GM23338 (cell line): ENCODE measurements at regions not wholly inside any gene's neighbourhood (a gene's known extent, or its start where the extent isn't known, plus 50 kb on each side); places are given as distances from the start of the nearest gene placed in this dataset.

ENCODE experiments used
- CREB1 ChIP-seq: fragments of 250-450 bp; sonication (Bioruptor Pico); IDR thresholded peaks from 2 replicates; pipeline ENCODE4 v1.5.0; 2020; ENCODE audit warnings: low read depth, mild to moderate bottlenecking, moderate library complexity
- EZH2 ChIP-seq: fragments of 200-600 bp; sonication (generic); IDR thresholded peaks from one replicate; pipeline ENCODE4 v1.8.0; 2017; ENCODE audit warnings: antibody characterized with exemption, mild to moderate bottlenecking, low read depth; ENCODE audit not compliant: unreplicated experiment
- EZH2phosphoT487 ChIP-seq: fragments of 200-600 bp; sonication (generic); IDR thresholded peaks from one replicate; pipeline ENCODE4 v1.8.1; 2018; ENCODE audit warnings: antibody characterized with exemption; ENCODE audit not compliant: unreplicated experiment
- JUNB ChIP-seq: IDR thresholded peaks from one replicate; pipeline ENCODE4 v1.6.1; 2016; ENCODE audit warnings: antibody characterized with exemption; ENCODE audit not compliant: unreplicated experiment
- NANOG ChIP-seq: IDR thresholded peaks from 2 replicates; pipeline ENCODE4 v1.6.1; 2016; ENCODE audit warnings: antibody characterized with exemption, borderline replicate concordance
- POLR2AphosphoS5 ChIP-seq: IDR thresholded peaks from 2 replicates; pipeline ENCODE4 v1.6.1; 2016; ENCODE audit warnings: antibody characterized with exemption, low read depth
- STAT1 ChIP-seq: IDR thresholded peaks from one replicate; pipeline ENCODE4 v1.6.1; 2016; ENCODE audit warnings: antibody characterized with exemption; ENCODE audit not compliant: unreplicated experiment
- ZNF114 ChIP-seq: fragments of 250-450 bp; sonication (Bioruptor Pico); IDR thresholded peaks from 2 replicates; pipeline ENCODE4 v1.5.0; 2020; ENCODE audit warnings: mild to moderate bottlenecking, moderate library complexity
- TF ChIP-seq, protein P1 (sequence below), 2 experiments: fragments of 200-600 bp in 1 of 2; sonication (generic) in 1 of 2; conservative IDR thresholded peaks; 2 replicates each; pipeline versions ENCODE4 v1.5.1 to v1.6.1; 2016 to 2017; ENCODE audit warnings: antibody characterized with exemption in 2 of 2, low read depth in 2 of 2, mild to moderate bottlenecking in 2 of 2, moderate library complexity in 1 of 2
- TF ChIP-seq, protein P2 (sequence below): IDR thresholded peaks from one replicate; pipeline ENCODE4 v1.6.1; 2018; ENCODE audit warnings: antibody characterized with exemption; ENCODE audit not compliant: unreplicated experiment
- TF ChIP-seq, protein P3 (sequence below): IDR thresholded peaks from 2 replicates; pipeline ENCODE4 v1.6.1; 2016; ENCODE audit warnings: antibody characterized with exemption
- TF ChIP-seq, protein P4 (sequence below): fragments of 250-450 bp; sonication (Bioruptor Pico); IDR thresholded peaks from 2 replicates; pipeline ENCODE4 v1.5.0; 2020; ENCODE audit warnings: mild to moderate bottlenecking, moderate library complexity

DNA sequence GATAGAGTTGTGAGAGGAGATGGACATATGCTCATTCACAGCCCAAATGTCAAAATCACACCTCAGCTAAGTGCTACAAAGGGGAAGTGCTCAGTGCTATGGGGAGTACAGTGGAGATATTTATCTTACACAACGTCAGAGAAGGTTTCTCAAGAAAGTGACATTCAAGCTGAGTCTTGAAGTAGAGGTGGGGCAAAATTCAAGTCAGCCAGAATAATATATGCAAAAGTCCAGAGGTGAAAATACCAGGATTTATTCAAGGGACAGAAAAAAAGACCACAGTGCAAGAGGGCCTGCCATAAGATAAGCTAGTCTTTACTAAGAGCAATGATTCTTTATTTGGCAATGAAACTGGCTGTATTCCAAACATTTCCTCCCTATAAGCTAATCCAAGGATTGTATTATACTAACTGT lies 327.8 kb upstream of the PIK3R1 start:
- TF ChIP-seq, protein P1, sequence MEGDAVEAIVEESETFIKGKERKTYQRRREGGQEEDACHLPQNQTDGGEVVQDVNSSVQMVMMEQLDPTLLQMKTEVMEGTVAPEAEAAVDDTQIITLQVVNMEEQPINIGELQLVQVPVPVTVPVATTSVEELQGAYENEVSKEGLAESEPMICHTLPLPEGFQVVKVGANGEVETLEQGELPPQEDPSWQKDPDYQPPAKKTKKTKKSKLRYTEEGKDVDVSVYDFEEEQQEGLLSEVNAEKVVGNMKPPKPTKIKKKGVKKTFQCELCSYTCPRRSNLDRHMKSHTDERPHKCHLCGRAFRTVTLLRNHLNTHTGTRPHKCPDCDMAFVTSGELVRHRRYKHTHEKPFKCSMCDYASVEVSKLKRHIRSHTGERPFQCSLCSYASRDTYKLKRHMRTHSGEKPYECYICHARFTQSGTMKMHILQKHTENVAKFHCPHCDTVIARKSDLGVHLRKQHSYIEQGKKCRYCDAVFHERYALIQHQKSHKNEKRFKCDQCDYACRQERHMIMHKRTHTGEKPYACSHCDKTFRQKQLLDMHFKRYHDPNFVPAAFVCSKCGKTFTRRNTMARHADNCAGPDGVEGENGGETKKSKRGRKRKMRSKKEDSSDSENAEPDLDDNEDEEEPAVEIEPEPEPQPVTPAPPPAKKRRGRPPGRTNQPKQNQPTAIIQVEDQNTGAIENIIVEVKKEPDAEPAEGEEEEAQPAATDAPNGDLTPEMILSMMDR (conservative IDR thresholded peaks at IDR 0.05; ENCODE audit: low read depth in 2 of 2) = no peak
- TF ChIP-seq, protein P2, sequence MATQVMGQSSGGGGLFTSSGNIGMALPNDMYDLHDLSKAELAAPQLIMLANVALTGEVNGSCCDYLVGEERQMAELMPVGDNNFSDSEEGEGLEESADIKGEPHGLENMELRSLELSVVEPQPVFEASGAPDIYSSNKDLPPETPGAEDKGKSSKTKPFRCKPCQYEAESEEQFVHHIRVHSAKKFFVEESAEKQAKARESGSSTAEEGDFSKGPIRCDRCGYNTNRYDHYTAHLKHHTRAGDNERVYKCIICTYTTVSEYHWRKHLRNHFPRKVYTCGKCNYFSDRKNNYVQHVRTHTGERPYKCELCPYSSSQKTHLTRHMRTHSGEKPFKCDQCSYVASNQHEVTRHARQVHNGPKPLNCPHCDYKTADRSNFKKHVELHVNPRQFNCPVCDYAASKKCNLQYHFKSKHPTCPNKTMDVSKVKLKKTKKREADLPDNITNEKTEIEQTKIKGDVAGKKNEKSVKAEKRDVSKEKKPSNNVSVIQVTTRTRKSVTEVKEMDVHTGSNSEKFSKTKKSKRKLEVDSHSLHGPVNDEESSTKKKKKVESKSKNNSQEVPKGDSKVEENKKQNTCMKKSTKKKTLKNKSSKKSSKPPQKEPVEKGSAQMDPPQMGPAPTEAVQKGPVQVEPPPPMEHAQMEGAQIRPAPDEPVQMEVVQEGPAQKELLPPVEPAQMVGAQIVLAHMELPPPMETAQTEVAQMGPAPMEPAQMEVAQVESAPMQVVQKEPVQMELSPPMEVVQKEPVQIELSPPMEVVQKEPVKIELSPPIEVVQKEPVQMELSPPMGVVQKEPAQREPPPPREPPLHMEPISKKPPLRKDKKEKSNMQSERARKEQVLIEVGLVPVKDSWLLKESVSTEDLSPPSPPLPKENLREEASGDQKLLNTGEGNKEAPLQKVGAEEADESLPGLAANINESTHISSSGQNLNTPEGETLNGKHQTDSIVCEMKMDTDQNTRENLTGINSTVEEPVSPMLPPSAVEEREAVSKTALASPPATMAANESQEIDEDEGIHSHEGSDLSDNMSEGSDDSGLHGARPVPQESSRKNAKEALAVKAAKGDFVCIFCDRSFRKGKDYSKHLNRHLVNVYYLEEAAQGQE = no peak
- TF ChIP-seq EZH2phosphoT487 (no peak), CREB1 (CRISPR knock-in tag) (no peak), POLR2AphosphoS5 (no peak), STAT1 (no peak), EZH2 (no peak), NANOG (no peak), ZNF114 (CRISPR knock-in tag) (no peak), JUNB (no peak)
- TF ChIP-seq, protein P3, sequence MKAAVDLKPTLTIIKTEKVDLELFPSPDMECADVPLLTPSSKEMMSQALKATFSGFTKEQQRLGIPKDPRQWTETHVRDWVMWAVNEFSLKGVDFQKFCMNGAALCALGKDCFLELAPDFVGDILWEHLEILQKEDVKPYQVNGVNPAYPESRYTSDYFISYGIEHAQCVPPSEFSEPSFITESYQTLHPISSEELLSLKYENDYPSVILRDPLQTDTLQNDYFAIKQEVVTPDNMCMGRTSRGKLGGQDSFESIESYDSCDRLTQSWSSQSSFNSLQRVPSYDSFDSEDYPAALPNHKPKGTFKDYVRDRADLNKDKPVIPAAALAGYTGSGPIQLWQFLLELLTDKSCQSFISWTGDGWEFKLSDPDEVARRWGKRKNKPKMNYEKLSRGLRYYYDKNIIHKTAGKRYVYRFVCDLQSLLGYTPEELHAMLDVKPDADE = no peak
- TF ChIP-seq, protein P4, sequence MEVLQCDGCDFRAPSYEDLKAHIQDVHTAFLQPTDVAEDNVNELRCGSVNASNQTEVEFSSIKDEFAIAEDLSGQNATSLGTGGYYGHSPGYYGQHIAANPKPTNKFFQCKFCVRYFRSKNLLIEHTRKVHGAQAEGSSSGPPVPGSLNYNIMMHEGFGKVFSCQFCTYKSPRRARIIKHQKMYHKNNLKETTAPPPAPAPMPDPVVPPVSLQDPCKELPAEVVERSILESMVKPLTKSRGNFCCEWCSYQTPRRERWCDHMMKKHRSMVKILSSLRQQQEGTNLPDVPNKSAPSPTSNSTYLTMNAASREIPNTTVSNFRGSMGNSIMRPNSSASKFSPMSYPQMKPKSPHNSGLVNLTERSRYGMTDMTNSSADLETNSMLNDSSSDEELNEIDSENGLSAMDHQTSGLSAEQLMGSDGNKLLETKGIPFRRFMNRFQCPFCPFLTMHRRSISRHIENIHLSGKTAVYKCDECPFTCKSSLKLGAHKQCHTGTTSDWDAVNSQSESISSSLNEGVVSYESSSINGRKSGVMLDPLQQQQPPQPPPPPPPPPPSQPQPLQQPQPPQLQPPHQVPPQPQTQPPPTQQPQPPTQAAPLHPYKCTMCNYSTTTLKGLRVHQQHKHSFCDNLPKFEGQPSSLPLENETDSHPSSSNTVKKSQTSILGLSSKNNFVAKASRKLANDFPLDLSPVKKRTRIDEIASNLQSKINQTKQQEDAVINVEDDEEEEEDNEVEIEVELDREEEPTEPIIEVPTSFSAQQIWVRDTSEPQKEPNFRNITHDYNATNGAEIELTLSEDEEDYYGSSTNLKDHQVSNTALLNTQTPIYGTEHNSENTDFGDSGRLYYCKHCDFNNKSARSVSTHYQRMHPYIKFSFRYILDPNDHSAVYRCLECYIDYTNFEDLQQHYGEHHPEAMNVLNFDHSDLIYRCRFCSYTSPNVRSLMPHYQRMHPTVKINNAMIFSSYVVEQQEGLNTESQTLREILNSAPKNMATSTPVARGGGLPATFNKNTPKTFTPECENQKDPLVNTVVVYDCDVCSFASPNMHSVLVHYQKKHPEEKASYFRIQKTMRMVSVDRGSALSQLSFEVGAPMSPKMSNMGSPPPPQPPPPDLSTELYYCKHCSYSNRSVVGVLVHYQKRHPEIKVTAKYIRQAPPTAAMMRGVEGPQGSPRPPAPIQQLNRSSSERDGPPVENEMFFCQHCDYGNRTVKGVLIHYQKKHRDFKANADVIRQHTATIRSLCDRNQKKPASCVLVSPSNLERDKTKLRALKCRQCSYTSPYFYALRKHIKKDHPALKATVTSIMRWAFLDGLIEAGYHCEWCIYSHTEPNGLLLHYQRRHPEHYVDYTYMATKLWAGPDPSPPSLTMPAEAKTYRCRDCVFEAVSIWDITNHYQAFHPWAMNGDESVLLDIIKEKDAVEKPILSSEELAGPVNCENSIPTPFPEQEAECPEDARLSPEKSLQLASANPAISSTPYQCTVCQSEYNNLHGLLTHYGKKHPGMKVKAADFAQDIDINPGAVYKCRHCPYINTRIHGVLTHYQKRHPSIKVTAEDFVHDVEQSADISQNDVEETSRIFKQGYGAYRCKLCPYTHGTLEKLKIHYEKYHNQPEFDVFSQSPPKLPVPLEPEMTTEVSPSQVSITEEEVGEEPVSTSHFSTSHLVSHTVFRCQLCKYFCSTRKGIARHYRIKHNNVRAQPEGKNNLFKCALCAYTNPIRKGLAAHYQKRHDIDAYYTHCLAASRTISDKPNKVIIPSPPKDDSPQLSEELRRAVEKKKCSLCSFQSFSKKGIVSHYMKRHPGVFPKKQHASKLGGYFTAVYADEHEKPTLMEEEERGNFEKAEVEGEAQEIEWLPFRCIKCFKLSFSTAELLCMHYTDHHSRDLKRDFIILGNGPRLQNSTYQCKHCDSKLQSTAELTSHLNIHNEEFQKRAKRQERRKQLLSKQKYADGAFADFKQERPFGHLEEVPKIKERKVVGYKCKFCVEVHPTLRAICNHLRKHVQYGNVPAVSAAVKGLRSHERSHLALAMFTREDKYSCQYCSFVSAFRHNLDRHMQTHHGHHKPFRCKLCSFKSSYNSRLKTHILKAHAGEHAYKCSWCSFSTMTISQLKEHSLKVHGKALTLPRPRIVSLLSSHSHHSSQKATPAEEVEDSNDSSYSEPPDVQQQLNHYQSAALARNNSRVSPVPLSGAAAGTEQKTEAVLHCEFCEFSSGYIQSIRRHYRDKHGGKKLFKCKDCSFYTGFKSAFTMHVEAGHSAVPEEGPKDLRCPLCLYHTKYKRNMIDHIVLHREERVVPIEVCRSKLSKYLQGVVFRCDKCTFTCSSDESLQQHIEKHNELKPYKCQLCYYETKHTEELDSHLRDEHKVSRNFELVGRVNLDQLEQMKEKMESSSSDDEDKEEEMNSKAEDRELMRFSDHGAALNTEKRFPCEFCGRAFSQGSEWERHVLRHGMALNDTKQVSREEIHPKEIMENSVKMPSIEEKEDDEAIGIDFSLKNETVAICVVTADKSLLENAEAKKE (CRISPR knock-in tag) = no peak
